SU-DHL-6 (cell line): ENCODE measurements at regions not wholly inside any gene's neighbourhood (a gene's known extent, or its start where the extent isn't known, plus 50 kb on each side); places are given as distances from the start of the nearest gene placed in this dataset.
"Not testable (repeated sequence)": the region's sequence is repeated elsewhere in the genome, so short reads cannot be mapped to it uniquely, and the experiment has no call there.

Source experiments
- H2AFZ ChIP-seq: fragments of 200-600 bp; sonication (generic); 2 replicates; pipeline ENCODE4 v1.6.1; 2014; ENCODE audit warnings: low read depth, mild to moderate bottlenecking, moderate library complexity, mixed read lengths, antibody characterized with exemption, low read length; ENCODE audit not compliant: severe bottlenecking
- H3F3A ChIP-seq: fragments of 200-600 bp; shearing (Covaris generic); 2 replicates; pipeline ENCODE4 v1.6.0; 2016; ENCODE audit warnings: antibody characterized with exemption, mild to moderate bottlenecking; ENCODE audit not compliant: insufficient read depth
- H3K27ac ChIP-seq: fragments of 200-600 bp; sonication (generic); 2 replicates; pipeline ENCODE4 v1.5.1; 2016; ENCODE audit warnings: low read depth, mild to moderate bottlenecking, low read length, moderate library complexity, mixed read lengths
- H3K27me3 ChIP-seq: fragments of 200-600 bp; sonication (generic), shearing (Covaris generic); 2 replicates; pipeline ENCODE4 v1.6.0; 2014; ENCODE audit warnings: mild to moderate bottlenecking, low read length
- H3K36me3 ChIP-seq: fragments of 200-600 bp; sonication (generic); 2 replicates; pipeline ENCODE4 v1.6.1; 2014; ENCODE audit warnings: mild to moderate bottlenecking, low read length, mixed read lengths
- H3K4me2 ChIP-seq: fragments of 300-600, 200-600 bp; shearing (Covaris generic), sonication (generic); 2 replicates; pipeline ENCODE4 v1.6.0; 2014; ENCODE audit warnings: low read length, low read depth, mild to moderate bottlenecking; ENCODE audit not compliant: poor library complexity, severe bottlenecking
- H3K4me3 ChIP-seq: fragments of 200-600 bp; sonication (generic); 2 replicates; pipeline ENCODE4 v1.5.1; 2014; ENCODE audit warnings: antibody characterized with exemption, low read length, mild to moderate bottlenecking, mixed read lengths; ENCODE audit not compliant: insufficient read depth, poor library complexity, severe bottlenecking
- H3K79me2 ChIP-seq: fragments of 200-600 bp; sonication (generic); 2 replicates; pipeline ENCODE4 v1.6.1; 2014; ENCODE audit warnings: mild to moderate bottlenecking, low read length, moderate library complexity; ENCODE audit not compliant: insufficient read depth
- H3K9ac ChIP-seq: fragments of 200-600 bp; sonication (generic); 2 replicates; pipeline ENCODE4 v1.7.0; 2014; ENCODE audit warnings: mild to moderate bottlenecking, low read length
- H3K9me2 ChIP-seq: fragments of 200-600 bp; sonication (generic); replicated peaks from 2 replicates; pipeline ENCODE4 v1.6.1; 2014; ENCODE audit warnings: low read length; ENCODE audit not compliant: insufficient read depth
- H3K9me3 ChIP-seq: fragments of 200-600 bp; sonication (generic); 2 replicates; pipeline ENCODE4 v1.6.1; 2014; ENCODE audit warnings: low read length, mixed read lengths; ENCODE audit not compliant: insufficient read depth
- H4K20me1 ChIP-seq: fragments of 200-600 bp; sonication (generic); 2 replicates; pipeline ENCODE4 v1.6.1; 2014; ENCODE audit warnings: low read depth, mild to moderate bottlenecking, antibody characterized with exemption, low read length, moderate library complexity, mixed read lengths
- EZH2phosphoT487 ChIP-seq: fragments of 200-600 bp; sonication (generic), shearing (Covaris generic); conservative IDR thresholded peaks from 2 replicates; pipeline ENCODE4 v1.6.1; 2018; ENCODE audit warnings: mild to moderate bottlenecking, antibody characterized with exemption, low read length, moderate library complexity, mixed read lengths
- TF ChIP-seq, protein P1 (sequence below): fragments of 200-600 bp; sonication (generic); IDR thresholded peaks from one replicate; pipeline ENCODE4 v1.5.1; 2017; ENCODE audit warnings: antibody characterized with exemption, mild to moderate bottlenecking, low read length, moderate library complexity; ENCODE audit not compliant: insufficient read depth, poor library complexity, severe bottlenecking

- Histone ChIP-seq H3K27ac (no peak overlapping the region), H3K27me3 (no peaks in the 10 kb centered on the region), H3K9ac (no peak overlapping the region), H3K9me3 (no peaks in the 10 kb centered on the region), H2AFZ (no peak overlapping the region), H3F3A (no peaks in the 10 kb centered on the region), H3K36me3 (no peaks in the 10 kb centered on the region), H3K79me2 (no peaks in the 10 kb centered on the region), H3K9me2 (no peaks in the 10 kb centered on the region), H4K20me1 (no peaks in the 10 kb centered on the region), H3K4me2 (no peak overlapping the region), H3K4me3 (no peak overlapping the region)
- TF ChIP-seq, protein P1, sequence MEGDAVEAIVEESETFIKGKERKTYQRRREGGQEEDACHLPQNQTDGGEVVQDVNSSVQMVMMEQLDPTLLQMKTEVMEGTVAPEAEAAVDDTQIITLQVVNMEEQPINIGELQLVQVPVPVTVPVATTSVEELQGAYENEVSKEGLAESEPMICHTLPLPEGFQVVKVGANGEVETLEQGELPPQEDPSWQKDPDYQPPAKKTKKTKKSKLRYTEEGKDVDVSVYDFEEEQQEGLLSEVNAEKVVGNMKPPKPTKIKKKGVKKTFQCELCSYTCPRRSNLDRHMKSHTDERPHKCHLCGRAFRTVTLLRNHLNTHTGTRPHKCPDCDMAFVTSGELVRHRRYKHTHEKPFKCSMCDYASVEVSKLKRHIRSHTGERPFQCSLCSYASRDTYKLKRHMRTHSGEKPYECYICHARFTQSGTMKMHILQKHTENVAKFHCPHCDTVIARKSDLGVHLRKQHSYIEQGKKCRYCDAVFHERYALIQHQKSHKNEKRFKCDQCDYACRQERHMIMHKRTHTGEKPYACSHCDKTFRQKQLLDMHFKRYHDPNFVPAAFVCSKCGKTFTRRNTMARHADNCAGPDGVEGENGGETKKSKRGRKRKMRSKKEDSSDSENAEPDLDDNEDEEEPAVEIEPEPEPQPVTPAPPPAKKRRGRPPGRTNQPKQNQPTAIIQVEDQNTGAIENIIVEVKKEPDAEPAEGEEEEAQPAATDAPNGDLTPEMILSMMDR = peak; percentile 66
- no peak for TF ChIP-seq EZH2phosphoT487
Measured at GRCh38 chr21:24514081-24514733, 1093.1 kb downstream of the MRPL39 start.

- Histone ChIP-seq H3K27me3 (no peaks in the 10 kb centered on the region), H3F3A (no peaks in the 10 kb centered on the region), H4K20me1 (no peaks in the 10 kb centered on the region), H3K79me2 (no peaks in the 10 kb centered on the region), H3K4me3 (no peak overlapping the region), H3K36me3 (no peaks in the 10 kb centered on the region), H3K27ac (no peak overlapping the region), H3K9ac (no peak overlapping the region), H2AFZ (no peak overlapping the region), H3K9me2 (no peaks in the 10 kb centered on the region), H3K4me2 (no peak overlapping the region), H3K9me3 (no peaks in the 10 kb centered on the region)
- TF ChIP-seq, protein P1 = no peak
- no peak for TF ChIP-seq EZH2phosphoT487
Measured at GRCh38 chr21:24509131-24509530, 1098.2 kb downstream of the MRPL39 start.

GRCh38 chr21:24486973-24487372, 1120.3 kb downstream of the MRPL39 start:
- Histone ChIP-seq H3K9me3 (no peaks in the 10 kb centered on the region), H3K9ac (no peak overlapping the region), H3K79me2 (no peaks in the 10 kb centered on the region), H3K9me2 (no peaks in the 10 kb centered on the region), H3K27ac (no peak overlapping the region), H3K4me2 (no peak overlapping the region), H3F3A (no peaks in the 10 kb centered on the region), H3K27me3 (no peaks in the 10 kb centered on the region), H4K20me1 (no peaks in the 10 kb centered on the region), H2AFZ (no peak overlapping the region), H3K36me3 (no peaks in the 10 kb centered on the region), H3K4me3 (no peak overlapping the region)
- no peak for TF ChIP-seq EZH2phosphoT487
- TF ChIP-seq, protein P1 = no peak

- H3K27ac ChIP-seq, H3K27me3 ChIP-seq, H3F3A ChIP-seq, H2AFZ ChIP-seq, H3K9me3 ChIP-seq, H3K79me2 ChIP-seq, H4K20me1 ChIP-seq, H3K9me2 ChIP-seq, H3K4me2 ChIP-seq, H3K9ac ChIP-seq, H3K36me3 ChIP-seq, H3K4me3 ChIP-seq: not testable (repeated sequence)
Measured at GRCh38 chr21:24483361-24483760, 1123.9 kb downstream of the MRPL39 start.
